ENCODE measurements at regions not wholly inside any gene's neighbourhood (a gene's known extent, or its start where the extent isn't known, plus 50 kb on each side); places are given as distances from the start of the nearest gene placed in this dataset.
A peak's percentile ranks its signal among the peaks of the same experiment; 100 is the strongest.

GRCh38 chr2:9745153-9745899, 97.9 kb upstream of the TAF1B start:
- Histone ChIP-seq H3K9ac (ENCODE audit: low read depth in 1 of 3, low read length in 3 of 3) (no peak overlapping the region), H3K4me1 (ENCODE audit: control insufficient read depth in 3 of 3, insufficient read depth in 3 of 3, low read length in 3 of 3) (peaks cover 16 to 21% (median 17%) of the 10 kb centered on the region in 3 donors), H3K27ac (ENCODE audit: low read depth, low read length) (no peak overlapping the region), H3K27me3 (ENCODE audit: control insufficient read depth in 3 of 3, insufficient read depth in 3 of 3, low read length in 3 of 3) (no peaks in the 10 kb centered on the region), H3K9me3 (ENCODE audit: control insufficient read depth in 3 of 3, low read length in 3 of 3) (no peaks in the 10 kb centered on the region), H3K36me3 (ENCODE audit: control insufficient read depth in 3 of 3, insufficient read depth in 3 of 3, low read length in 3 of 3) (no peaks in the 10 kb centered on the region), H3K4me3 (ENCODE audit: low read length in 3 of 3) (no peak overlapping the region)

GRCh38 chr2:9747396-9747795, 95.9 kb upstream of the TAF1B start:
- Histone ChIP-seq H3K4me3 (ENCODE audit: low read length in 3 of 3) (no peak overlapping the region), H3K4me1 (ENCODE audit: control insufficient read depth in 3 of 3, insufficient read depth in 3 of 3, low read length in 3 of 3) (peaks cover 20 to 26% (median 21%) of the 10 kb centered on the region in 3 donors), H3K27ac (ENCODE audit: low read depth, low read length) (no peak overlapping the region), H3K9me3 (ENCODE audit: control insufficient read depth in 3 of 3, low read length in 3 of 3) (no peaks in the 10 kb centered on the region), H3K9ac (ENCODE audit: low read depth in 1 of 3, low read length in 3 of 3) (no peak overlapping the region), H3K36me3 (ENCODE audit: control insufficient read depth in 3 of 3, insufficient read depth in 3 of 3, low read length in 3 of 3) (no peaks in the 10 kb centered on the region), H3K27me3 (ENCODE audit: control insufficient read depth in 3 of 3, insufficient read depth in 3 of 3, low read length in 3 of 3) (no peaks in the 10 kb centered on the region)

- Histone ChIP-seq H3K36me3 (ENCODE audit: control insufficient read depth in 3 of 3, insufficient read depth in 3 of 3, low read length in 3 of 3) (no peaks in the 10 kb centered on the region), H3K9me3 (ENCODE audit: control insufficient read depth in 3 of 3, low read length in 3 of 3) (no peaks in the 10 kb centered on the region), H3K27ac (ENCODE audit: low read depth, low read length) (no peak overlapping the region), H3K27me3 (ENCODE audit: control insufficient read depth in 3 of 3, insufficient read depth in 3 of 3, low read length in 3 of 3) (no peaks in the 10 kb centered on the region), H3K4me1 (ENCODE audit: control insufficient read depth in 3 of 3, insufficient read depth in 3 of 3, low read length in 3 of 3) (peaks cover 30 to 38% (median 32%) of the 10 kb centered on the region in 3 donors), H3K4me3 (ENCODE audit: low read length in 3 of 3) (no peak overlapping the region), H3K9ac (ENCODE audit: low read depth in 1 of 3, low read length in 3 of 3) (no peak overlapping the region)
Observed at GRCh38 chr2:9748577-9748976, 94.7 kb upstream of the TAF1B start.

GRCh38 chr2:9749546-9750223, 93.6 kb upstream of the TAF1B start:
- no peaks in the 10 kb centered on the region for H3K9me3 ChIP-seq (ENCODE audit: control insufficient read depth in 3 of 3, low read length in 3 of 3)
- no peaks in the 10 kb centered on the region for H3K27me3 ChIP-seq (ENCODE audit: control insufficient read depth in 3 of 3, insufficient read depth in 3 of 3, low read length in 3 of 3)
- no peak overlapping the region for H3K9ac ChIP-seq (ENCODE audit: low read depth in 1 of 3, low read length in 3 of 3)
- peaks cover 30 to 36% (median 34%) of the 10 kb centered on the region in 3 donors for H3K4me1 ChIP-seq (ENCODE audit: control insufficient read depth in 3 of 3, insufficient read depth in 3 of 3, low read length in 3 of 3)
- no peak overlapping the region for H3K4me3 ChIP-seq (ENCODE audit: low read length in 3 of 3)
- no peak overlapping the region for H3K27ac ChIP-seq (ENCODE audit: low read depth, low read length)
- H3K36me3 ChIP-seq (ENCODE audit: control insufficient read depth in 3 of 3, insufficient read depth in 3 of 3, low read length in 3 of 3): no peaks in the 10 kb centered on the region

- no peaks in the 10 kb centered on the region for H3K9me3 ChIP-seq (ENCODE audit: control insufficient read depth in 3 of 3, low read length in 3 of 3)
- H3K9ac ChIP-seq (ENCODE audit: low read depth in 1 of 3, low read length in 3 of 3): peak overlapping the region in 1 of 3 donors; percentile 69
- H3K4me1 ChIP-seq (ENCODE audit: control insufficient read depth in 3 of 3, insufficient read depth in 3 of 3, low read length in 3 of 3): peaks cover 30 to 40% (median 32%) of the 10 kb centered on the region in 3 donors
- H3K27me3 ChIP-seq (ENCODE audit: control insufficient read depth in 3 of 3, insufficient read depth in 3 of 3, low read length in 3 of 3): no peaks in the 10 kb centered on the region
- no peak overlapping the region for H3K27ac ChIP-seq (ENCODE audit: low read depth, low read length)
- no peak overlapping the region for H3K4me3 ChIP-seq (ENCODE audit: low read length in 3 of 3)
- H3K36me3 ChIP-seq (ENCODE audit: control insufficient read depth in 3 of 3, insufficient read depth in 3 of 3, low read length in 3 of 3): no peaks in the 10 kb centered on the region
Observed at GRCh38 chr2:9750224-9751215, 92.8 kb upstream of the TAF1B start.

- H3K27me3 ChIP-seq (ENCODE audit: control insufficient read depth in 3 of 3, insufficient read depth in 3 of 3, low read length in 3 of 3): no peaks in the 10 kb centered on the region
- no peaks in the 10 kb centered on the region for H3K9me3 ChIP-seq (ENCODE audit: control insufficient read depth in 3 of 3, low read length in 3 of 3)
- H3K4me1 ChIP-seq (ENCODE audit: control insufficient read depth in 3 of 3, insufficient read depth in 3 of 3, low read length in 3 of 3): peaks cover 34 to 51% (median 41%) of the 10 kb centered on the region in 3 donors
- H3K4me3 ChIP-seq (ENCODE audit: low read length in 3 of 3): no peak overlapping the region
- peak overlapping the region in 1 of 3 donors; percentile 69 for H3K9ac ChIP-seq (ENCODE audit: low read depth in 1 of 3, low read length in 3 of 3)
- H3K27ac ChIP-seq (ENCODE audit: low read depth, low read length): no peak overlapping the region
- no peaks in the 10 kb centered on the region for H3K36me3 ChIP-seq (ENCODE audit: control insufficient read depth in 3 of 3, insufficient read depth in 3 of 3, low read length in 3 of 3)
Observed at GRCh38 chr2:9751831-9752230, 91.4 kb upstream of the TAF1B start.

GRCh38 chr2:9752441-9753275, 90.6 kb upstream of the TAF1B start:
- H3K4me1 ChIP-seq (ENCODE audit: control insufficient read depth in 3 of 3, insufficient read depth in 3 of 3, low read length in 3 of 3): peaks cover 43 to 57% (median 48%) of the 10 kb centered on the region in 3 donors
- no peak overlapping the region for H3K27ac ChIP-seq (ENCODE audit: low read depth, low read length)
- H3K4me3 ChIP-seq (ENCODE audit: low read length in 3 of 3): no peak overlapping the region
- no peaks in the 10 kb centered on the region for H3K36me3 ChIP-seq (ENCODE audit: control insufficient read depth in 3 of 3, insufficient read depth in 3 of 3, low read length in 3 of 3)
- peak overlapping the region in 1 of 3 donors; percentile 41 for H3K9ac ChIP-seq (ENCODE audit: low read depth in 1 of 3, low read length in 3 of 3)
- H3K9me3 ChIP-seq (ENCODE audit: control insufficient read depth in 3 of 3, low read length in 3 of 3): no peaks in the 10 kb centered on the region
- no peaks in the 10 kb centered on the region for H3K27me3 ChIP-seq (ENCODE audit: control insufficient read depth in 3 of 3, insufficient read depth in 3 of 3, low read length in 3 of 3)

- H3K27ac ChIP-seq (ENCODE audit: low read depth, low read length): no peak overlapping the region
- peak overlapping the region in 1 of 3 donors; percentile 41 for H3K9ac ChIP-seq (ENCODE audit: low read depth in 1 of 3, low read length in 3 of 3)
- H3K36me3 ChIP-seq (ENCODE audit: control insufficient read depth in 3 of 3, insufficient read depth in 3 of 3, low read length in 3 of 3): no peaks in the 10 kb centered on the region
- H3K27me3 ChIP-seq (ENCODE audit: control insufficient read depth in 3 of 3, insufficient read depth in 3 of 3, low read length in 3 of 3): no peaks in the 10 kb centered on the region
- H3K4me3 ChIP-seq (ENCODE audit: low read length in 3 of 3): no peak overlapping the region
- no peaks in the 10 kb centered on the region for H3K9me3 ChIP-seq (ENCODE audit: control insufficient read depth in 3 of 3, low read length in 3 of 3)
- peaks cover 47 to 63% (median 53%) of the 10 kb centered on the region in 3 donors for H3K4me1 ChIP-seq (ENCODE audit: control insufficient read depth in 3 of 3, insufficient read depth in 3 of 3, low read length in 3 of 3)
Observed at GRCh38 chr2:9753276-9753600, 90.0 kb upstream of the TAF1B start.

Data from skeletal muscle tissue (tissue), 3 donors.